HEK293T (cell line): ENCODE measurements at regions not wholly inside any gene's neighbourhood (a gene's known extent, or its start where the extent isn't known, plus 50 kb on each side); places are given as distances from the start of the nearest gene placed in this dataset.

Experiments used
- CTCF ChIA-PET: fragments of 350-600 bp; formaldehyde crosslinking; extraction: SDS; loops from one replicate; lab custom pipeline; 2021; ENCODE audit warnings: antibody characterized with exemption, inconsistent platforms; lab: Yijun Ruan, JAX
- POLR2A ChIA-PET: fragments of 350-600 bp; formaldehyde crosslinking; extraction: SDS; loops from one replicate; lab custom pipeline; 2020; ENCODE audit warnings: antibody characterized with exemption, inconsistent platforms; lab: Yijun Ruan, JAX
- DNase-seq: peaks from one replicate; pipeline ENCODE4 v3.0.0; 2012; ENCODE audit warnings: mixed read lengths; ENCODE audit errors: extremely low spot score
- ARNT ChIP-seq: fragments of 450-650 bp; IDR thresholded peaks from 2 replicates; pipeline ENCODE4 v1.6.1; 2017; ENCODE audit warnings: mild to moderate bottlenecking
- BHLHE40 ChIP-seq: fragments of 450-650 bp; IDR thresholded peaks from 2 replicates; pipeline ENCODE4 v1.6.1; 2016; ENCODE audit warnings: mild to moderate bottlenecking, moderate library complexity, borderline replicate concordance
- CTBP1 ChIP-seq: fragments of 450-650 bp; IDR thresholded peaks from 2 replicates; pipeline ENCODE4 v1.6.1; 2016; ENCODE audit warnings: borderline replicate concordance
- ELF4 ChIP-seq: fragments of 450-650 bp; IDR thresholded peaks from 2 replicates; pipeline ENCODE4 v1.6.1; 2017; ENCODE audit warnings: antibody characterized with exemption
- FOXA1 ChIP-seq: fragments of 450-650 bp; IDR thresholded peaks from 2 replicates; pipeline ENCODE4 v1.6.1; 2016; ENCODE audit warnings: mild to moderate bottlenecking
- FOXK2 ChIP-seq: fragments of 450-650 bp; IDR thresholded peaks from 2 replicates; pipeline ENCODE4 v1.6.1; 2016; ENCODE audit warnings: mild to moderate bottlenecking
- FOXM1 ChIP-seq: fragments of 450-650 bp; IDR thresholded peaks from 2 replicates; pipeline ENCODE4 v1.6.1; 2017; ENCODE audit warnings: mild to moderate bottlenecking, borderline replicate concordance
- HDGF ChIP-seq: fragments of 450-650 bp; IDR thresholded peaks from 2 replicates; pipeline ENCODE4 v1.6.1; 2017; ENCODE audit warnings: antibody characterized with exemption, borderline replicate concordance
- L3MBTL2 ChIP-seq: fragments of 450-650 bp; conservative IDR thresholded peaks from 2 replicates; pipeline ENCODE4 v1.6.1; 2016; ENCODE audit warnings: mild to moderate bottlenecking
- LEF1 ChIP-seq: fragments of 450-650 bp; IDR thresholded peaks from 2 replicates; pipeline ENCODE4 v1.6.1; 2017; ENCODE audit warnings: mild to moderate bottlenecking, borderline replicate concordance
- NFRKB ChIP-seq: fragments of 450-650 bp; IDR thresholded peaks from 2 replicates; pipeline ENCODE4 v1.6.1; 2016; ENCODE audit warnings: mild to moderate bottlenecking, moderate library complexity
- SP1 ChIP-seq: fragments of 450-650 bp; IDR thresholded peaks from 2 replicates; pipeline ENCODE4 v1.6.1; 2017
- SUZ12 ChIP-seq: fragments of 450-650 bp; IDR thresholded peaks from 2 replicates; pipeline ENCODE4 v1.6.1; 2016; ENCODE audit warnings: mild to moderate bottlenecking
- TARDBP ChIP-seq: fragments of 450-650 bp; IDR thresholded peaks from 2 replicates; pipeline ENCODE4 v1.6.1; 2016
- ZNF384 ChIP-seq: fragments of 450-650 bp; IDR thresholded peaks from 2 replicates; pipeline ENCODE4 v1.6.1; 2016
- TF ChIP-seq, protein P1 (sequence below): fragments of 450-650 bp; IDR thresholded peaks from 2 replicates; pipeline ENCODE4 v1.6.1; 2016

GRCh38 chr7:53988376-53988775 lies 553.8 kb upstream of the VSTM2A start:
- DNase-seq: no peak
- CTCF ChIA-PET: no interaction called here
- TF ChIP-seq SP1: no peak
- no peak for TF ChIP-seq LEF1
- TF ChIP-seq NFRKB: no peak
- TF ChIP-seq HDGF: no peak
- no peak for TF ChIP-seq SUZ12
- TF ChIP-seq L3MBTL2: no peak
- TF ChIP-seq, protein P1, sequence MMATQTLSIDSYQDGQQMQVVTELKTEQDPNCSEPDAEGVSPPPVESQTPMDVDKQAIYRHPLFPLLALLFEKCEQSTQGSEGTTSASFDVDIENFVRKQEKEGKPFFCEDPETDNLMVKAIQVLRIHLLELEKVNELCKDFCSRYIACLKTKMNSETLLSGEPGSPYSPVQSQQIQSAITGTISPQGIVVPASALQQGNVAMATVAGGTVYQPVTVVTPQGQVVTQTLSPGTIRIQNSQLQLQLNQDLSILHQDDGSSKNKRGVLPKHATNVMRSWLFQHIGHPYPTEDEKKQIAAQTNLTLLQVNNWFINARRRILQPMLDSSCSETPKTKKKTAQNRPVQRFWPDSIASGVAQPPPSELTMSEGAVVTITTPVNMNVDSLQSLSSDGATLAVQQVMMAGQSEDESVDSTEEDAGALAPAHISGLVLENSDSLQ: no peak
- no peak for TF ChIP-seq ARNT
- TF ChIP-seq FOXA1: no peak
- no peak for TF ChIP-seq BHLHE40
- no peak for TF ChIP-seq ZNF384
- no peak for TF ChIP-seq TARDBP
- TF ChIP-seq FOXK2: no peak
- no peak for TF ChIP-seq FOXM1
- no peak for TF ChIP-seq CTBP1
- no peak for TF ChIP-seq ELF4
- POLR2A ChIA-PET: no interaction called here

GRCh38 chr7:53993224-53993623 lies 549.0 kb upstream of the VSTM2A start:
- no peak for DNase-seq
- CTCF ChIA-PET: no interaction called here

DNA sequence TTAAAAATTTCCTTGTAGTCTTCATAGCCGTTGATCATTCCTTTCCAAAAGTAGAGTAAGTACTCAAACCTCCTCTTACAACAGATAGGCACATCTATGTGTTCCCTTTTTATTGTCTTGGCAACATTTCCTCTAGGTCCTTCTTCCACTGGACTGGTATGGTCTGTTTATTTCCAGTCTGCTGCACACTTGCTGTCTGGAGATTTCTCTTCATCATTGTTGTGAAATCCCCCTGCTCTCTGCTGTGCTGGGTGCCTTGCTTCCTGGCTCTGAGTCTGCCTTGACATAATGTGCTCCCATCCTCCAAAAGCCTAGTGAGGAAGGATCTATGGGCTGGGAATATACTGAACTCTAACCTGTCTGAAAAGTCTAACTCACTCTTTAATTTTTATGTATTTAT lies 545.3 kb upstream of the VSTM2A start:
- no peak for DNase-seq
- ChIA-PET POLR2A (no interaction called here), CTCF (no interaction called here)
- TF ChIP-seq ZNF384: no peak
- TF ChIP-seq CTBP1: no peak
- TF ChIP-seq BHLHE40: no peak
- TF ChIP-seq TARDBP: no peak
- TF ChIP-seq LEF1: no peak
- no peak for TF ChIP-seq SP1
- no peak for TF ChIP-seq L3MBTL2
- no peak for TF ChIP-seq FOXK2
- no peak for TF ChIP-seq ELF4
- TF ChIP-seq, protein P1: no peak
- TF ChIP-seq HDGF: no peak
- no peak for TF ChIP-seq FOXA1
- TF ChIP-seq ARNT: no peak
- no peak for TF ChIP-seq SUZ12
- no peak for TF ChIP-seq NFRKB
- TF ChIP-seq FOXM1: no peak

More at GRCh38 chr7:53993224-53993623, 549.0 kb upstream of the VSTM2A start:
- POLR2A ChIA-PET: no interaction called here
- TF ChIP-seq LEF1 (no peak), CTBP1 (no peak), NFRKB (no peak), BHLHE40 (no peak), SUZ12 (no peak), L3MBTL2 (no peak), FOXK2 (no peak), FOXM1 (no peak), ELF4 (no peak), SP1 (no peak), ARNT (no peak), ZNF384 (no peak), HDGF (no peak), TARDBP (no peak), FOXA1 (no peak)
- TF ChIP-seq, protein P1: no peak

GRCh38 chr7:54014765-54015164 lies 527.4 kb upstream of the VSTM2A start:
- ChIA-PET CTCF (no interaction called here), POLR2A (no interaction called here)
- DNase-seq: no peak
- TF ChIP-seq, protein P1: no peak
- TF ChIP-seq ARNT (no peak), TARDBP (no peak), SUZ12 (no peak), FOXK2 (no peak), BHLHE40 (no peak), FOXA1 (no peak), ZNF384 (no peak), L3MBTL2 (no peak), CTBP1 (no peak), SP1 (no peak), ELF4 (no peak), FOXM1 (no peak), LEF1 (no peak), NFRKB (no peak), HDGF (no peak)

DNA sequence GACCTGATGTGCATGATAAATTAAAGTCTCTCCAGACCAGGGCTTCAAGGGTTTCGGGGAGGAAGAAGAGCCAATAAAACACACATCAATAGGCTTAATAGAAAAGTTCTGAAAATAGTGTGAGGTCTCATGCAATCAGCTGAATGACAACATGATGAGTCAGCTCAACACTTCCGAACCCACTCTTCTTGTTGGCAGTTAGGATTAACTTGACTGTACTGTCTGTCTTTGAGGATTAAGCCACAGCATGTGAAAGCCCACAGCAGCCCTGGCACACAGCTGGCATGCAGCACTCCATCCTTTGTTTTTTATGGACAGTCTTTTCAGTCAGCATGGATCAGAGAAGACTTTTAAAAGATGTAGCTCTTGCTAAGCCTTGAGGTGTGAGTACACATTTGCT lies 526.9 kb upstream of the VSTM2A start:
- TF ChIP-seq FOXM1 (no peak), SP1 (no peak), SUZ12 (no peak), FOXK2 (no peak), FOXA1 (no peak), L3MBTL2 (no peak), CTBP1 (no peak), ZNF384 (no peak), ARNT (no peak), ELF4 (no peak), BHLHE40 (no peak), NFRKB (no peak), HDGF (no peak), LEF1 (no peak), TARDBP (no peak)
- TF ChIP-seq, protein P1: no peak
- DNase-seq: no peak
- ChIA-PET POLR2A (no interaction called here), CTCF (no interaction called here)
